Eye (tissue), 1 donor: ENCODE measurements at regions not wholly inside any gene's neighbourhood (a gene's known extent, or its start where the extent isn't known, plus 50 kb on each side); places are given as distances from the start of the nearest gene placed in this dataset.
"Not testable (repeated sequence)": the region's sequence is repeated elsewhere in the genome, so short reads cannot be mapped to it uniquely, and the experiment has no call there.

Experiments
- DNase-seq: peaks from one replicate; pipeline ENCODE4 v3.0.0-alpha.2; 2015

- no peak for DNase-seq
These were observed 309.1 kb downstream of the MYCN start for GRCh38 chr2:16249246-16250055.

DNA sequence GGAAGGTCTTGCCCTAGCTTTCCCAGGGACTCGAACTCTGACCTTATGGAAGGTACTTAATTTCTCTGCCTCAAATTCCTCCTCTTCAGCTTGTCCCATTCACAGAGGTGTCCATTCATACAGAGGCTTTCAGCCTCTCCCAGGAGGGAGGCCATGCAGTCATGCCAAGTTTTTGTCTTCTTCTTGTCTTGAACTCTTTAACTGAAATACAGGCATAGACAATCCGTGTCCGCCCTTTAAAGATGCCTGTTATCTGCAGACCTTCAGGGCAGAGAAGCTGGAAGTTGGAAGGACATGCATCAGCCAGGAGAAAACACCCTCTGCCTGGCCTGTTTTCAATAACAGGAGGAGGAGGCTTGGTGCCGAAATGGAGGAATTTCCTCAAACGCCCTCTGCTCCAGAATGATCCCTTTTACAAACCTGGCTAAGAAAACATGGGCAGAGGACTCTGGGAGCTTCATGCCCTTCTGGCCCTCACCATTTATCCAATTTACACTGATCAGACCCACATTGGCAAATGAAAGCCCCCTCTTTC, 308.3 kb downstream of the MYCN start:
- no peak for DNase-seq

GRCh38 chr2:16247326-16248122, 307.2 kb downstream of the MYCN start:
- no peak for DNase-seq

GRCh38 chr2:16246911-16247310, 306.6 kb downstream of the MYCN start:
- no peak for DNase-seq

GRCh38 chr2:16246281-16246850, 306.0 kb downstream of the MYCN start:
- DNase-seq, result no peak

GRCh38 chr2:16245481-16246054, 305.2 kb downstream of the MYCN start:
- DNase-seq, result no peak

- DNase-seq, result no peak
These were observed 304.6 kb downstream of the MYCN start for GRCh38 chr2:16244966-16245320.

DNA sequence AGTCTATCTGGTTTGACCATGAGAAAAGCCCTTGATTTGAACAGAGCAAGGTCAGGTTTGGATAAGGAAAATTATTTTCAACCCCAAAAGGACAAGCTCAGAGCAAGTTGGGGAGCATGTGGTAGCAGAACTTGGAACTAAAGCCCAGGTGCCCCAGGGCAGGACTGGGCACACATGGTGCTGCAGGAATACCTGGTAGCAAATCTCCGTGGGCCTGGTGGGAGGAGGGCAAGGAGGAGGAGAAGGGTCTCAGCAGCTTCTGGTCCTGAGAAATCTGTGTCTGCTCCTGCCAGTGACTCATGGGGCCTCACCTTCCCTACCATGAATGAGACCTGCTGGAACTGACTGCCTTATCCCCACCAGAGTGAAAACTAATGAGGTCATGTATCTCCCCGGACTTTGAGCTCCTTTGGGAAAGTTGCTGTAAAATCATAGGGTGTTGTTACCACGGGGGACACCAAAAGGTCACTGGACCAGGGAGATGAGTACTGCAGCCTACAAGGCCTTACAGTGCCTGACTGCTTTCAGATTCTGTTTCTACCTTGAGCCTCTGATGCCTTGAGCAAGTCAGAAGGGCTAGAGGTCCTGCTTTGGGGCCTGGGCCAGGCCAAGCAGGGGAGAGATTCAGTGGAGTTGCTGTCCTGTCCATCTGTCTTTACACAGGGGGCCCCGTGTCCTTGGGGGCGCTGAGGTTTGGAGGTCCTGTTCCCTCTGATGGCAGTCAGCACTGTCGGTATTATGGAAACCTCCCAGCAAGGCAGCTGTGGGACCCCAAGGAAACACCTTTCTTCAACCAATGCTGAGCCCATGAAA, 304.0 kb downstream of the MYCN start:
- DNase-seq, result no peak

GRCh38 chr2:16243411-16243996, 303.2 kb downstream of the MYCN start:
- DNase-seq, result no peak

DNA sequence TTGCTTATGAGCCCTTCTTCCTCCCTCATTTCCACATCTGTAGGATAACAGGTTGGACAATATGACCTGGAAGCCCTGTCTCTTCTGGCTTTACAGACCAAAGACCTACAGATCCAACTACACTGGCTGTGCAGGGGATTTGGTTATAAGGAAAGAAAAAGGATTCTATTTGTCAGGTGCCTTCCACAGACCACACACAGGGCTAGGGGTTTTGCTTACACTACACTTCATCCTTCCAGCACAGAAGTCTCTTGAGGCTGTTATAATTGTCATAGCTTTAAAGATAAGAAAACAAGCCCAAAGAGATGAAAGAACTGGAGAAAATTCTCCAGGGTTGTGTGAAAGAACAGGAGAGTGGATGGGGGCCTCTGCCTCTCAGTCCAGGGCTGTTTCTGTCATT, 302.6 kb downstream of the MYCN start:
- no peak for DNase-seq

GRCh38 chr2:16241166-16242160, 301.1 kb downstream of the MYCN start:
- no peak for DNase-seq

DNA sequence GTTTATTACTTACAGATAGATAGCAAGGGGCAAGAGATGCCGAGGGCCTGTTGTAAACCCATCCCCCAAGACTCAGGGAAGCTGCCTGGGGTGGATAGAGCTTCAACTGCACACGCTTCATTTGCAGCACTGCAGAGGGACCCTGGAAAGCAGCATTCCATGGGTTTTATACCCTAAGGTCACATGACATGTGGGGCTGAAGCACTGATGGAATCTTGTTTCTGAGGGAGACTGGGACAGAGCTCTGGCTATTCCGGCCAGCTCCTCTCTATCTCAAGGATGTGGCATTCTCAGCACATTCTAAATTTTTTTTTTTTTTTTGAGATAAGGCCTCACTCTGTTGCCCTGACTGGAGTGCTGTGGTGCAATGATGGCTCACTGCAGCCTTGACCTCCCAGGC, 300.1 kb downstream of the MYCN start:
- DNase-seq, result no peak

- no peak for DNase-seq
These were observed 299.0 kb downstream of the MYCN start for GRCh38 chr2:16239296-16239850.

DNA sequence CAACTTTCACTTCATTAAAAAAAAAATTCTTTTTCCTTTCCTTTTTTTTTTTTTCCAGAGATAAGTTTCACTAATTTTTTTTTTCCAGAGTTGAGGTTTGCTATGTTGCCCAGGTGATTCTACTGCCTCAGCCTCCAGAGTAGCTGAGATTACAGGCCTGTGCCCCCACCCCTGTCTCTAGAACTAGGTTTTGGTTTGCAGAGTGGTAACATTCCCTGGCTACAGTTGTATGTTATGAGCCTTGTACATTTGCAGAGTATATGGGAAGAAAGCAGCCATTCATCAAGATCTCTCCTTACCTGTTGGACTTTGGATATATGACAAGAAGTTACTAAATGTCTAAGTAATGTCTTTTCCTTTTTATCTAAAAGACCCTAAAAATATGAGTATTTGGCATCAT, 298.4 kb downstream of the MYCN start:
- DNase-seq, result no peak

DNA sequence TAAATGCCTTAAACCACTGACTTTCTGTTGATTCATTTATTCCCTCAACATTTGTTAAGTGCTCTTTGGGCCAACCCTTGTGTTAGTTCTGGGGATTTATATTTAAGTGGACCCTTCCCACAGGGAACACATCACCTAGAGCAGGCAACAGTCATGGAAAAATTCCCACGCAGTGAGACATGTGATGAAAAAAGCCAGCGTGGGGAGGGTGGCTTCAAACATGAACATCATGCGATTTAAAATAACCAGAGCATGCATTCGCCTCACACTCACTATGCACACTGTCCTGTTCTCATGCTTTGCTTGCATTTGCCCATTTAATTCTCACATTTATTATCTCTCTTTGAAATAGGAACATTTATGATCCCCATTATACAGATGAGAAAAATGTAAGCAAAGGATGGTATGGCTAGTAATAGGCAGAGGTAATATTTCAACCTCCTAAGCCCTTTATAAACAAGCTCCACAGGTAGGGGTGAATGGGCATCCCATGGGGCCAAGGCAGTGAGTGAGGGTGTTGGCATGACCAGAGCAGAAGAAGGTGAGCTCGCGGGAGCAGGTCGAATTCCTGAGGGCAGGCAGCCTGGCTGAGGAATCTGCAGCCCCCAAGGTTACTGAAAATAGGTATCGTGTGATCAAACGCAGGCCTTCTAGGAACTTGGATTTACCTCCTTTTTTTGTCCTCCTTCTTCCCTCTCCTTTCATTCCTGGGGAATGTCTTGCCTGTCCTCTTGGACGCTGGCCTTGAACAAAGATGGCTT, 297.8 kb downstream of the MYCN start:
- no peak for DNase-seq

- DNase-seq, result no peak
These were observed 295.4 kb downstream of the MYCN start for GRCh38 chr2:16235747-16236146.

- not testable (repeated sequence) for DNase-seq
These were observed 294.9 kb downstream of the MYCN start for GRCh38 chr2:16235291-16235690.

DNA sequence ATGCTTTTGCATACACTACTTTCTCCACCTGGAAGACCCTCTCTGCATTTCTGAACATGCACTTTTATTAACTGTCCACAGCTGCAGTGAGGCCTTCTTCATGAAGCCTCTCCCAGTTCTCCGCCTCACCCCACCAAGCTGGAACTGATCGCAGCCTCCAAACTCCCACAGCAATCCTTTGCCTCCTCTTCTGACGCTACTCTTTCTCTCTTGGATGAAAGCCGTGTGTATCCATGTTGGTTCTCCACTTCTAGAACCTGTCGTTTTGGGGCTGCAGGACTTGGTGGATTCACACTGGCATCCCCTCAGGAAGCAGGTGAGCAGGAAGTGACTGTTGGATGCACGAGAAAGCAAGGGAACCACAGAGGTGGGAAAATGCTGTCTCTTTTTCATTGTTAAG, 288.6 kb downstream of the MYCN start:
- no peak for DNase-seq

DNA sequence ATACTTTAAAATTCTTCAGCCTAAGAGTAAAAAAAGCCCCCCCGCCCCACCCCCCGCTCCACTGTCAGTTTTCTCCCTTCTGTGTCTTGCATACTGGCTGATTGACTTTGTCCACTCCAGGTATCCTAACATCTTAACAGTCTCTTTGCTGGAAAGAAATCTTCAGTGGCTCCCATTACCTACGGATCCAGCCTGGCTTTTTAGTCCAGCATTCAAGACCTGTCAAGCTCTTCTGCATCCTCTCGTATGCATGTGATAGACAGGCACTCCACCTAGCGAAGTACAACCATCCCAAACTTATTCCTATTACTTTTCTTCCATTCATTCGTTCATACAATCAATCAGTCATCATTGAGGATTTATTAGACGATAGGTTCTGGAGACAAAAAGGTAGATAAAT, 288.1 kb downstream of the MYCN start:
- no peak for DNase-seq
